K562 (cell line): ENCODE measurements at regions not wholly inside any gene's neighbourhood (a gene's known extent, or its start where the extent isn't known, plus 50 kb on each side); places are given as distances from the start of the nearest gene placed in this dataset.

ENCODE experiments used
- ATAC-seq: fragments of 200-7000 bp; cut with Tn5 transposase; 3 replicates; pipeline ENCODE4 v1.9.1; 2020; ENCODE audit warnings: moderate library complexity
- BruUV-seq: library from RNA; stranded (reverse); fragments of 400-500 nt; replicated peaks from 2 replicates; lab custom pipeline; 2021; lab: Mats Ljungman, UMichigan
- CTCF ChIA-PET: fragments of 300-600 bp; formaldehyde crosslinking; extraction: SDS; loops from one replicate; lab custom pipeline; 2021; ENCODE audit warnings: low intra/inter-chr PET ratio; lab: Yijun Ruan, JAX
- POLR2A ChIA-PET: fragments of 300-600, 350-650 bp; sonication (Branson Sonifier 250); formaldehyde crosslinking; extraction: SDS; loops from one replicate; lab custom pipeline; 2021; ENCODE audit warnings: antibody characterized with exemption, inconsistent platforms; lab: Yijun Ruan, JAX
- DNase-seq, 4 experiments: peaks; one replicate each; pipeline versions ENCODE4 v3.0.0 to v3.0.0-alpha.2; 2011 to 2018; ENCODE audit warnings: low spot score in 3 of 4, mixed read lengths in 3 of 4; ENCODE audit errors: extremely low read depth in 1 of 4
- FAIRE-seq: peaks from 2 replicates; lab custom pipeline; 2011; peaks lifted over from hg19 to GRCh38; lab: Jason Lieb, UNC
- H2AFZ ChIP-seq: 2 replicates; pipeline ENCODE4 v1.6.0; 2011; ENCODE audit warnings: low read depth, low read length, control low read depth, inconsistent platforms
- H3K27ac ChIP-seq: fragments of 200-600 bp; 3 replicates; pipeline ENCODE4 v1.8.0; 2011; ENCODE audit warnings: low read depth, mild to moderate bottlenecking, control low read depth, inconsistent platforms, low read length, moderate library complexity, mixed read lengths; ENCODE audit errors: extremely low read depth
- H3K27me3 ChIP-seq, 2 experiments: fragments of 300-600 bp in 1 of 2; 2 replicates in 1 of 2; 3 replicates in 1 of 2; pipeline versions ENCODE4 v1.6.0 to v1.8.0; 2011; ENCODE audit warnings: inconsistent platforms in 2 of 2, low read length in 2 of 2, mild to moderate bottlenecking in 1 of 2, mixed read lengths in 1 of 2, moderate library complexity in 1 of 2; ENCODE audit not compliant: control insufficient read depth in 2 of 2, insufficient read depth in 2 of 2
- H3K36me3 ChIP-seq: fragments of 300-600 bp; 3 replicates; pipeline ENCODE4 v1.8.0; 2011; ENCODE audit warnings: mild to moderate bottlenecking, low read length, inconsistent platforms; ENCODE audit not compliant: control insufficient read depth, insufficient read depth
- H3K4me1 ChIP-seq, 2 experiments: fragments of 200-600 bp in 1 of 2; replicated peaks in 1 of 2; 2 replicates in 1 of 2; 3 replicates in 1 of 2; pipeline versions ENCODE4 v1.5.1 to v1.8.0; 2011; ENCODE audit warnings: inconsistent platforms in 2 of 2, low read length in 2 of 2, mild to moderate bottlenecking in 1 of 2, mixed read lengths in 1 of 2, moderate library complexity in 1 of 2; ENCODE audit not compliant: control insufficient read depth in 2 of 2, insufficient read depth in 2 of 2
- H3K4me2 ChIP-seq: 2 replicates; pipeline ENCODE4 v1.6.1; 2011; ENCODE audit warnings: low read length, control low read depth, inconsistent platforms, mixed read lengths; ENCODE audit not compliant: insufficient read depth
- H3K4me3 ChIP-seq: fragments of 200-600 bp; sonication (generic), shearing (Covaris generic); 2 replicates; pipeline ENCODE4 v1.5.1; 2016; ENCODE audit warnings: control low read depth, inconsistent platforms
- H3K79me2 ChIP-seq: fragments of 200-600 bp; 3 replicates; pipeline ENCODE4 v1.8.0; 2011; ENCODE audit warnings: low read length, inconsistent platforms; ENCODE audit not compliant: control insufficient read depth, insufficient read depth
- H3K9ac ChIP-seq, 2 experiments: 2 replicates each; pipeline versions ENCODE4 v1.6.0 to v1.6.1; 2011; ENCODE audit warnings: low read depth in 2 of 2, low read length in 2 of 2, control low read depth in 1 of 2, inconsistent platforms in 1 of 2, mild to moderate bottlenecking in 1 of 2, mixed read lengths in 1 of 2; ENCODE audit not compliant: insufficient read depth in 1 of 2
- H3K9me1 ChIP-seq: one replicate; pipeline ENCODE4 v1.6.0; 2011; ENCODE audit warnings: inconsistent platforms, mild to moderate bottlenecking, low read length, moderate library complexity; ENCODE audit not compliant: control insufficient read depth, insufficient read depth
- H3K9me3 ChIP-seq: replicated peaks from 2 replicates; pipeline ENCODE4 v1.5.1; 2011; ENCODE audit warnings: low read depth, low read length, inconsistent platforms; ENCODE audit not compliant: control insufficient read depth, insufficient read depth
- H4K20me1 ChIP-seq: replicated peaks from 2 replicates; pipeline ENCODE4 v1.6.1; 2011; ENCODE audit warnings: low read length, inconsistent platforms, mixed read lengths; ENCODE audit not compliant: control insufficient read depth, insufficient read depth
- BRCA1 ChIP-seq, 2 experiments: fragments of 450-650 bp in 1 of 2; sonication (generic) in 1 of 2; formaldehyde crosslinking in 1 of 2; IDR thresholded peaks; 2 replicates each; pipeline versions ENCODE4 v1.5.0 to v1.6.1; 2017 to 2020; ENCODE audit warnings: mild to moderate bottlenecking in 1 of 2, missing genetic modification reagents in 1 of 2
- POLR2AphosphoS2 ChIP-seq: IDR thresholded peaks from 2 replicates; pipeline ENCODE4 v1.6.1; 2012; ENCODE audit warnings: low read length, improper control_type of control experiment
- SAFB ChIP-seq: fragments of 200-400 bp; formaldehyde crosslinking; IDR thresholded peaks from 2 replicates; pipeline ENCODE4 v1.6.1; 2017; ENCODE audit warnings: low read depth, low read length, borderline replicate concordance
- WGBS: fragments of 100-300 bp; shearing (Covaris generic); methylation state at CpG from one replicate; pipeline ENCODE4 v1.1.6; 2016; ENCODE audit warnings: low coverage, mixed read lengths; ENCODE audit not compliant: insufficient coverage; ENCODE audit errors: missing lambda C conversion rate; 5-methylcytosine and 5-hydroxymethylcytosine counted together
- in situ Hi-C: fragments of 300-500 bp; cut with MboI; formaldehyde crosslinking; loops from 4 replicates; pipeline ENCODE4 v1.15.0; 2018; ENCODE audit warnings: inconsistent platforms, mixed read lengths
- intact Hi-C: fragments of 100-400 bp; cut with micrococcal nuclease; formaldehyde crosslinking; loops from 2 replicates; pipeline ENCODE4 v1.14.2; 2022
- TF ChIP-seq, protein P1 (sequence below): IDR thresholded peaks from 2 replicates; pipeline ENCODE4 v1.6.1; 2011; ENCODE audit warnings: borderline replicate concordance, low read depth, mild to moderate bottlenecking, moderate library complexity, low read length; ENCODE audit not compliant: insufficient read depth, poor library complexity, severe bottlenecking

DNA sequence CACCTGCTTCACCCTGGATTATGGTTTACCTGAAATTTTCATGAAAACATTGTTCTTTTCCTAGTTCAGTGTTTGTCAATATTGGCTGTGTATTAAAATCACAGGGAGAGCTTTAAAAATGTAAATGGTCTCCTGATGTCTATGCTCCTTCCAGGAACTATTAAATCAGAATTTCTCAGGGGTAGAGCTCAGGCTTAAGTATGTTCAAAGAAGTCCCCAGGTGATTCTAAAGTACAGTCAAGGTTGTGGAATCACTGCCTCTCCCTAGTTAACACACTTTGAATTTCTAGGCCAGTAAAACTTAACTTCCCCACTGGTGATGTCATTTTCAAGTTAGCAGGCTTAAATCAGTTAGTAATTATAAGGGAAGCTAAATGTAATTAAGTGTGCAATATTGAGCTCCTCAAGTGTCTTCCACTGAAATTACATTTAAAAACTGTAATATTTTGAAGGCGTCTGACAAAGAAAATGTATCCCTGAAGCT lies 150.3 kb upstream of the SLC28A3 start (continued):
- TF ChIP-seq, protein P1, sequence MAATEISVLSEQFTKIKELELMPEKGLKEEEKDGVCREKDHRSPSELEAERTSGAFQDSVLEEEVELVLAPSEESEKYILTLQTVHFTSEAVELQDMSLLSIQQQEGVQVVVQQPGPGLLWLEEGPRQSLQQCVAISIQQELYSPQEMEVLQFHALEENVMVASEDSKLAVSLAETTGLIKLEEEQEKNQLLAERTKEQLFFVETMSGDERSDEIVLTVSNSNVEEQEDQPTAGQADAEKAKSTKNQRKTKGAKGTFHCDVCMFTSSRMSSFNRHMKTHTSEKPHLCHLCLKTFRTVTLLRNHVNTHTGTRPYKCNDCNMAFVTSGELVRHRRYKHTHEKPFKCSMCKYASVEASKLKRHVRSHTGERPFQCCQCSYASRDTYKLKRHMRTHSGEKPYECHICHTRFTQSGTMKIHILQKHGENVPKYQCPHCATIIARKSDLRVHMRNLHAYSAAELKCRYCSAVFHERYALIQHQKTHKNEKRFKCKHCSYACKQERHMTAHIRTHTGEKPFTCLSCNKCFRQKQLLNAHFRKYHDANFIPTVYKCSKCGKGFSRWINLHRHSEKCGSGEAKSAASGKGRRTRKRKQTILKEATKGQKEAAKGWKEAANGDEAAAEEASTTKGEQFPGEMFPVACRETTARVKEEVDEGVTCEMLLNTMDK: no peak
- TF ChIP-seq BRCA1 (IDR thresholded peaks at IDR 0.05) (no peak), BRCA1 (CRISPR knock-in tag; IDR thresholded peaks at IDR 0.05) (no peak)

DNA sequence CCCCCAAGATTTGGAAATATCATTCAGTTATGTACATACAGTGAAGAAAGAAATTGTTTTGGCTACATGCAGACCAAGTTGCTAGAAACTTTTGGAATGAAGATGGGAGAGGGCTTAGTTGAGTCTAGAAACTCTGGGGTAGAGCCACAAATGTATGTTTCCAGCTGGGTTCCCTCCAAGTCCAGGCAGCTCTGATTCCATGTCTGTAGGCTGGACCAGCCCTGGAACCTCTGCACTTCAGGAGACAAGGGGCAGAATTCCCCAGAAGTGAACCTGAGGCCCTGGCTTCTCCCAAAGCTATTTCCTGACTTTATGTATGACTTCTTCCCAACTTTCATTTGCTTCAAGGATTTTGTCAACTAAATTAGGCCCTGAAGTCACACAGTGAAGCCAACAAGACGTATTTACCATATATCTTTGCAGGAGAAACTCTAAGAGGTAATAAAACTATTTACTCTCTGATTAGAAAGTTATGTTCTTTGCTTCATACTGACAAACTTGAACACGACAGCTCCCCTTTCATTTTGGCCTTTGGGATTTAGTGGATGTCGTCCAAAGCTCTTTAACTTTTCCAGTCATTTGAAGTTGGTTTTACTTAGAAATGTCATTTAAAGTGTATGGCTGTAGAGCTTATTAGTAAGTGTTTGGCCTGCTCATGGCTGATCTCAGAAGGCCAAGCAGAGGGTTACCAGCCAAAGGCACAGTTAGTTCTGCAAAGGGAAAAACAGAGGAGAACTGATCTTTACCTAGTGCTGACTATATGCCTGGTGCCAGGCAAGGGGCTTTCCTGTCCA lies 152.0 kb upstream of the SLC28A3 start:
- H3K36me3 ChIP-seq: no peaks in the 10 kb centered on the region
- no peaks in the 10 kb centered on the region for H3K4me1 ChIP-seq
- no peaks in the 10 kb centered on the region for H3K27me3 ChIP-seq
- TF ChIP-seq SAFB (no peak), POLR2AphosphoS2 (no peak)
- DNase-seq (no peak), FAIRE-seq (no peak), ATAC-seq (no peak)
- CTCF ChIA-PET: no interaction called here
- POLR2A ChIA-PET: no interaction called here
- 2% methylated on average over 3 of the region's 3 CpGs for WGBS
- no peaks in the 10 kb centered on the region for H3K79me2 ChIP-seq
- H2AFZ ChIP-seq: no peak overlapping the region
- no peaks in the 10 kb centered on the region for H4K20me1 ChIP-seq
- BruUV-seq: no TSS peak
- intact Hi-C loops: no loop called here
- H3K9me3 ChIP-seq: no peaks in the 10 kb centered on the region
- H3K4me3 ChIP-seq: no peak overlapping the region
- H3K9me1 ChIP-seq: no peaks in the 10 kb centered on the region
- no peak overlapping the region for H3K4me2 ChIP-seq
- no peak overlapping the region for H3K9ac ChIP-seq
- in situ Hi-C loops: no loop called here
- H3K27ac ChIP-seq: no peak overlapping the region
